H1 (cell line): ENCODE measurements at regions not wholly inside any gene's neighbourhood (a gene's known extent, or its start where the extent isn't known, plus 50 kb on each side); places are given as distances from the start of the nearest gene placed in this dataset.

ENCODE experiments used
- BCL11A ChIP-seq, 2 experiments: IDR thresholded peaks; one replicate each; pipeline ENCODE4 v1.6.1; 2011; ENCODE audit warnings: low read depth in 2 of 2, low read length in 2 of 2, mild to moderate bottlenecking in 2 of 2
- CTCF ChIP-seq, 3 experiments: IDR thresholded peaks; 1 replicate in 2 of 3; 2 replicates in 1 of 3; pipeline versions ENCODE4 v1.5.1 to v1.6.1; 2011; ENCODE audit warnings: low read length in 3 of 3, mild to moderate bottlenecking in 3 of 3, inconsistent platforms in 2 of 3, low read depth in 1 of 3, moderate library complexity in 1 of 3; ENCODE audit not compliant: insufficient read depth in 1 of 3; ENCODE audit errors: control extremely low read depth in 1 of 3
- POLR2AphosphoS5 ChIP-seq: IDR thresholded peaks from 2 replicates; pipeline ENCODE4 v1.6.1; 2011; ENCODE audit warnings: low read depth, low read length
- SP1 ChIP-seq: IDR thresholded peaks from 2 replicates; pipeline ENCODE4 v1.6.1; 2011; ENCODE audit warnings: low read depth, low read length
- TCF12 ChIP-seq: IDR thresholded peaks from 2 replicates; pipeline ENCODE4 v1.6.1; 2011; ENCODE audit warnings: low read depth, mild to moderate bottlenecking, low read length
- TEAD4 ChIP-seq: IDR thresholded peaks from 2 replicates; pipeline ENCODE4 v1.6.1; 2012; ENCODE audit warnings: low read depth, low read length, inconsistent platforms, mixed read lengths

- TF ChIP-seq TEAD4: no peak
- TF ChIP-seq SP1: no peak
- no peak for TF ChIP-seq CTCF (IDR thresholded peaks at IDR 0.05; ENCODE audit: control extremely low read depth in 1 of 3, insufficient read depth in 1 of 3, low read depth in 1 of 3, low read length in 3 of 3)
- TF ChIP-seq BCL11A (IDR thresholded peaks at IDR 0.05; ENCODE audit: low read depth in 2 of 2, low read length in 2 of 2): no peak
- no peak for TF ChIP-seq TCF12
- TF ChIP-seq POLR2AphosphoS5: no peak
Measured at GRCh38 chr7:50954245-50954644, 171.5 kb upstream of the GRB10 start.
